NCI-H82 treated with DMSO at 0.1 percent for 48 hours (cell line): ENCODE measurements at regions not wholly inside any gene's neighbourhood (a gene's known extent, or its start where the extent isn't known, plus 50 kb on each side); places are given as distances from the start of the nearest gene placed in this dataset.
"Not testable (repeated sequence)": the region's sequence is repeated elsewhere in the genome, so short reads cannot be mapped to it uniquely, and the experiment has no call there.

ENCODE experiments used
- DNase-seq: peaks from one replicate; lab custom pipeline; 2025; ENCODE audit not compliant: unreplicated experiment; lab: John Stamatoyannopoulos, UW

DNA sequence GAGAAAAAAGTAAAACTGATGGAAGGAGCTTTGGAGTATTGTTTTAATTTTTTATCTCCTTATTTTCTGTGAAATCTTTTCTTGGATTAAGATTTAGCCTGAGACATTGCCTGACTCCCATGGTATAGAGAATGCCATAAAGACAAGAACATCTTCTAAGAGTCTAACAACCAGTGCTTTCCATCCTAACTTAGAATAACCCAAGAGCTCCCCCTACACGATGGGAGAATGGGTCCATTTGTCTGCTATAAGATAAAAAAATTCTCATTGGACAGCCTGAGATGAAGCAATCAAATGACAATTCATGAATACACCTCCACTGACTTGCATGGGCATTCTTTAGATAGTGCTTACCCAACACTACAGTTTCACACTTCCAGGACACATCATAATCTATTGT lies 478.1 kb downstream of the TTLL7 start:
- DNase-seq: no peak

DNA sequence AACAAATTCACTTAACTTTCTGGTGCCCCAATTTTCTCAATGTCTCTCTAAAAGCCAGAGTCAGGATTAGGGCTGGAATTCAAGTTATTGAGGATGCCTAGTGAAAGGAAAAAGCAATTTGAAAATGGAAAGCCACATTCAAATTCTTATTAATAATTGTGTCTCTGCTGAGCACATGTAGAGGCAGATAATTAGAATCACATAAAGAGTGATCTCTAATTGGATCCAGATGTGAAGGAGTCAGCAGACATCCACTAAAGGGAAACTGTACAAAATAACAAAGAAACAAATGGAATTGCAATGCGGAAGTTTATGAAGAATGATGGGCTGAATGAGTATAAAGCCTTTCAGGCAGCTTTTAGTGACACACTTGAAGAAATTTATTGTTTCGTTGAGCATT lies 482.6 kb downstream of the TTLL7 start:
- DNase-seq: no peak

DNA sequence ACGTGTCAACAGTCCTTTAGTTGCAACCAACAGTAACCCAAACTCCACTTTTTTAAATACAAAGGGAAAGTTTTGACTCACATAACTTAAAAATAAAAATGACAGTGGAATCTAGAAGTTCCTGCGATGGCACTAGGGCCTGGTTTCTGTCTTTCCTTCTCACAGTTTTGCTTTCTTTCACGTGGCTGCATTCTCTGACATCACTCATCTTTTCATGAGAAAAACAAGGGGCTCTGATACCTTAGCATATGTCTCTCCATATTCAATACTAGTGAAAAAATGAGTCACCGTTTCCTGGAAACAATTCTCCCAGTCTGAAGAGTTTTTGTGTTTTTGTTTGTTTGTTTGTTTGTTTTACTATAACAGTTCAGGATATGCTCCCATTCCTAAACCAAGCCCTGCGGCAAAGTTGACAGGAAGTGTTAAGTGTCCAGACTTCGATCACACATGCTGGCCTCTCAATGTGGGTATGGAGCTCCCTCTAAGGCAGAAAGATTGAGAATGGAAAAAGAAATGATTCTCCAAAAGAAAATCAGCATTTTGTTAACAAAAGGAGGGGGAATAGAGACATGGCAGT lies 483.3 kb downstream of the TTLL7 start:
- DNase-seq: no peak

DNA sequence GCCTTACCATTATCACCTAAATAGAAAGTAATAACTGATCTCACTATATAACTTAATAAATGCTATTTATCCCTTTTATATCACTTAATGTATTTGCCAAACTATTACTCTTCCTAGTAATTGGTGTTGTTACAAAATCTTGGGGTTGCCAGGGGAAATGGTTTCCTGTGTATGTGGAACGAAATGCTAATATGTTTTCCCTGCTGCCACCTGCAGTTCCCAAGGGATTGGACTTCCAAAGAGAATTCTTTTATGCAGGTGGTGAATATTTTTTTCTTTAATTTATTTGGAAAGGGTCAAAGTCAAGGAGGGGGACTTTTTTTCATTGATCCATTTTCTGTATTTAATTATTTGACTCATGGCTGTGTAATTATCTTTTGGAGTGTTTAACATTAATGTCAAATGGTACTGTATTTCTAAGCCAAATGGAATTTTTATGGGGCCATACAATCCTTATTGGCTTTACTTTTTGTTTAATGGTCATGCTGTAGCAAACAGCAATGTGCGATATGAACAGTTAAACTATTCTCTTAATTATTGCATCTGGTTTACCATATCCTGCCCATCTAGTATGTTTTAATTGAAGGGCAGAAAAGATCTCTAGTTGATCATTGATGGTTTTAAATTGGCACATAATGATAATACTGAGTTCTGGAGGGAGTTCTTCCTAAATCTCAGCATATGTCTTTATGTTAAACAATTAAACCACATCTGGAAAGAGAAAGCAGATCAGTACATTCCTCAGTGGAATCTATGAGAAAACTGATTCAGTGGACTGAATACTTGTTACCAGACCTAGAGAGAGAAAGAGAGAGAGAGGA lies 486.3 kb downstream of the TTLL7 start:
- DNase-seq: no peak

DNA sequence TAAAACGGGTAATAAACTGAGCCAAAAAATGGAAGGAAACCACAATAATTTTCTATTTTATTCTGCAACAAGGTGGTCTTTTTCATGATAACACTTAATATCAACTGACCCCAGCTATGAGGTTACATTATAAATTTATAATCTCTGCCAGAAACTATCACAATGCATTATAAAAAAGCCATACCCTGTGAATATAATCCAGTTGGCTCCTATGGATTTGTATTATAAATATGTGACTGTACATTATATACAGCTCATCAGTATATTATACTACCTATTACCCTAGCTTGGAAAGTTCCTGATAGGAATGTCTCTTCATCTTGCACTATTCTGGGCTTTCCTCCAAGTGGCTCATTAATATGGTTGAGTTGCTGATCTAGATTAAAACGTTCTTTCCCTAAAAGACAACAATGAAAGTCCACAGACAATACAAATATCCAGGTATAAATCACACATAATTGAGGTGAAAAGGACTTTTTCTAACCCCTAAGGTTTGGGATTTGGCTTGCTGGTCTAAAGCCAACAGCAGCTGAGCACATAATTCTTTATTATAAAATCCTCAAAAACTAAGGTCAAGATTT lies 487.7 kb downstream of the TTLL7 start:
- DNase-seq: no peak

DNA sequence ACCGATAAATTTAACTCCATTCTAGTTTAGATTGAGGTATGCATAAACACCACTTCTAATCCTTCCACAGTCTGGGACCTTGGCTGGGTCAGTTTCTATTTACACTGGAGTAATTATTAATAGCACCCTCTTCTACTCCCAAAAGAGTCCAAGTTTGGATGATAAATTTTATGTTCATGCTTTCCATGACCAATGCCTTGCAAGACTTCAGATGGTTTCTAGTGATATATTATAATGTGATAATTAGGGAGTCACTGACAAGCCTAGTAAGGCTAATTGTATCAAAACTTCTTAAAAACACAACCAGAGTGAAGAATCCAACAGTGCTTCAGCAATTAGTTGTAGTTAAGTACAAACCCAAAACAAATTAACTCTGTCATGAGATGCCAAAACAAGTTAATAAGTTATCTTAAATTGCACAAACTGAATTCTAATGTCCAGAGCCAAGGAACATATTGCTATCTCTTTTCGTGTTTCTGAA lies 489.6 kb downstream of the TTLL7 start:
- DNase-seq: no peak

DNA sequence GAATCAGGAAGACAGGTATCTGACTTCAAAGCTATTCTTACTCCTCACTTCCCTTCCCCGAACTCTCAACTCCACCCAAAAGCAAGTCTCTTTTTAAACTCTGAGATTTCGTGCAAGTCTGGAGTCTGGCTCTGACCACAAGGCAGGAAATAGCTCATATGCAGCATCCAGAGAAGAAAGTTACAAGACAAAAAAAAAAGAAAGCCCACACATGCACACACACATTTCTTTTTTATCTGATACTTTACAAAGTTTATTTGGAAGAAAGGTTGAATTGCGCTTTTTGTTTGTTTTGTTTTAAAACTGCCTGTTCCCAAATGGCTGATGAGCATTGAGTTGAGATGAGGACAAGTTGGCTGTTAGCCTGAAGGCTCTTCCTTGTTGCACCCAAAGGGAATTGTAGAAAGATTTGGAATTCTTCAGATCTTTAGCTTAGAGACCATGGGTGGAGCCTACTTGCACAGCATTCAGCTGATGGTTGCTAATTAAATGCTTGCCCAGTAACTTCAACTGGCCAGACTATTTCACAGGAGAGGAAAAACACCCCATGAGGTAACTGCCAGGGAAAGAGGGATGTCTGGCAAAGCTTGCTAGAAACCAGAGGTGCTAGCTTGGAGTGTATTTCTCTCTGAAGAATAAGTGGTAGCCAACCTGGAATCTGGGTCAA lies 490.3 kb downstream of the TTLL7 start:
- DNase-seq: no peak

DNA sequence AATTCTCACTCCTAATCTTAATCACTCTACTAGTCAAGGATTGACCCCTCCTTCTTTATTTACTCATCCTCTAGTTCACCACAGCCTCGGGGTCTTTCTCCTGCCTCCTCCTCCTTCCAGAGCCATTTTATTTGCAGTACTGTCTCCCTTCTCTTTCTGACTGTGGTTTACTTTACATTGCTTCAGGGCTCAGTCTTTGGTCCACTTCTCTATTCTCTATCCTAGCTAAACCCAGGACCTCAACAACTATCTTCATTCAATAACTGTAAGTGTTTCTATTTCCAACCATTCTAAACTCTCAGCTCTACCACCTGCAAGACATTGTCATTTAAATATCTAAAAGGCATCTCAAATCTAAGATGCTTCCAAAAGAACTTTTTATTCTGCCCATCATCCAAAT lies 493.8 kb downstream of the TTLL7 start:
- DNase-seq: no peak

DNA sequence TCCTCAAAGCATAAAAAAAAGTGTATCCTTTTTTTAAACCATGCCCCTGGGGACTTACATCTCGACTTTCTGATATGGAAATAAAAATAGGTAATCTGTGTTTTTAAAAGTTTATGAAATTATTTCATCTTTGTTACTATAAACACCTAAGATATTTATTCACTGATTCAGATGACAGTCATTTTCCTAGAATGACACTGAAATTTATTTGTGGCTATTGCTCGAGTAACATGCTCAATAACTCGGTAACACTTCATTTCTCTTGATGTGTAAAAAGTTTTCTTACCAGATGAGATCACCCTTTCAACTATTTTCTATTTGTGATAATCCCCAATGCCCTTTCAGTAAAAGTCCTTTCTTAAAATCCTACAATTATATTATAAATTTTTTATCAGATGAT lies 495.8 kb downstream of the TTLL7 start:
- DNase-seq: no peak

DNA sequence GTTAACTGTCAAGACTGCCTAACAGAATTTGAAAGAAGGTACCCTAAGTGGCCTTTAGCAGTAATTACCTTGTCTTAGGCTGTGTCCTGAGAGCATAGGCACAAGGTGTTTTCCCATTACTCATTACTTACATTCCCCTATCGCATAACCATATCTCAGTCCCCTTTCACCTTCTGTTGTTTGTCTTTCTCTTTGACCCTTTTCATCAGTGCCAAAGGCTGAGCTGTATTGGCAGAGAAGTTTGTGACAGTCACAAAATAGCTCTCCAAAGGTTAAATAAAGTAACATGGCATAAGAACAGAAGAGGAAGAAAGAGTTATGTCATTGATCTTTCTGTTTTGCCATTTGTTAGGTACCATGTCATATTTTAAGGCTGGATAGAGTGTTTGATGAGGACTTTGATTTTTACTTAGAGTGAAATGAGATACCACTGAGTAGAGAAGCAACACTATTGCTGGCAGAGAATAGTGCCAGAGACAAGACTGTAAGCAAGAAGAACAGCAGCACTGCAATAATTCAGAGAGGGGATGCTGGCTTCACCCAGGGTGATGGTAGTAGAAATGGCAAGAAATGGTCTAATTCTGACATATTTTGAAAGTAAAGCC lies 497.8 kb downstream of the TTLL7 start:
- no peak for DNase-seq

DNA sequence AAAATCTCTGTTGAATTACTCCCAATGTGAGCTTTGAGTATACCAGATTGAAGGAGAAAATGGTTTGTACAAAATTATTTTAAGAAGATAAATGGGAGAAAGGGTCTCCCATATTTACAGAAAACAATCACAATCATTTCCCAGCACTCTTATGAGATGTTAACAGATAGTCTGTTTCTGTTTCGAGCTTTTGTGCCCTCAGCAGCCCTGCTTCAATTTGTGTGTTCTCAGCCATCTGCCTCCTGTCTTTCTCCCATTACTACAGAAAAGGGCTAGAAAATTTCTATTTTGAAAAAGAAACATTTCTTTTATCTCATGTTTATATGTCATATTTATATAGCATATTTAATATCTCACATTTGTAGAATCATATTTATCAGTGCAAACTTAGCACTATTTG lies 498.4 kb downstream of the TTLL7 start:
- DNase-seq: no peak

DNA sequence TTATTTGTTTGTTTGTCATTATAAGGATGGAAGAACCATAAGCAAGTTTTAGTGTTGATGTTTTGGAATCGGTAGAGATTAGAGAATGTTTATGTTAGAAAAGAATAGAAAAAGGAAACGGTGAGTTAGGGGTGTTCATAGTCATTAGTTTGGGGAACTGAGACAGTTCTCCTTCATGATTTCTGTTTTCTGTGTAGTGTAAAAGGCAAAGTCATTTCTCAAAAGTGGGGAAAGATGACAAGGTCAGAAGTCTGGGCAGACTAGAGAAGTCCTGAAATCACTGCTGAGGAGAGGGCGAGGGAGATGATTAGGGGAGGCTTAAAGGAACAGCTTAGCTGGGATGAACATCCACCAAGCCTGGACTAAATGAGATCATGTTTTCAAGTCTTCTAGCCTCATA lies 498.9 kb downstream of the TTLL7 start:
- DNase-seq: peak; percentile 64

DNA sequence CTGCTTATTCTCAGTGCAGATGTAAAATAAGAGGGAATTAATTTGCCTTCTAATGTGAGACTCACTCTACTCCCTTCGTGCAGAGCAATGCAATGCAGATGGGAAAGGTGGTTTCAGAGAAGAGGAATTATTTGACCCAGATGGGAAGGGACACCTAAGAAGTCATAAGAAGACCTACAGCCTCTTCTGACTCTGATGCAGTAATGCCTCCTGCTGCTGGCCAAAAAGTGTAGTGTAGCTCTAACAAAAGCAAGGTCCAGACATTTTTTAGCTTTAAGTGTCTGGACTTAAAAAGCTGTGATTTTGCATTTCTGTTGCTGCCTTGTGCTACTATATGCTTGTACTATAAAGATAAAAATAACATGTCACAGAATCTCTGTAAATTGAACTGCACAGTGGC lies 501.4 kb downstream of the TTLL7 start:
- DNase-seq: no peak

DNA sequence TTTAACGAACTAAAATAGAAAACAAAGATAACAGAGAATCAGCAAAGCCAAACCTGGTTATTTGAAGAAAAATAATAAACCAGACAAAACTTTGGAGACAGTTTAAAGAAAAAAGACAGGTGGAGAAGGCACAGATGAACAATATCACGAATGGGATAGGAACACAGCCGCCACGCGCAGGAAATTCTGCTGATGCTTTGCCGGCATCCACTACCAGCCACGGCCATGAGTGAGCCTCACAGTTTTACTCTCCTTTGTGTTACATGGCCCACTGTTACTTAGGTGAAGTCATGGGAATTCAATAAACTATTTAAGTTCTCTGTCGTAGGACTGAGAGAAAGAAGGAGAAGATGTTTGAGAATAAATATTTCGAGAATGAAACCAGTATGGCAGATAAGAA lies 503.4 kb downstream of the TTLL7 start:
- DNase-seq: no peak

DNA sequence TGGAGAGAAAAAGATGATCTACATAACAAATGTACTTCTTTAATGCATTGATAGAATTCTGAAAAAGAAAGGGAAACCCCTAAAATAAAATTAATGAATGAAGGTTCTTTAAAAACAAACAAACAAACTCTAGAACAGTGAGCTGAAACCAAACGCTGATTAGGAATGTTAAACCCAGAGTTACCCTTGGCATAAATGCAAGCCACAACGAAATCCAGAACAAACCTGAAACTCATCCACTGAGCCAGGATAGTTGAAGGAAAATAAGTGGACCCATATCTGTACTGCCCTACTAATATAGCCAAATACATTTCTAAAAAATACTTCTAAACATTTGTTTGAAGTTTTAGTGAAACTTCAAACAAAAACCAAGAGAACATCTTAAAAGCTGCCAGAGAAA lies 505.3 kb downstream of the TTLL7 start:
- no peak for DNase-seq

DNA sequence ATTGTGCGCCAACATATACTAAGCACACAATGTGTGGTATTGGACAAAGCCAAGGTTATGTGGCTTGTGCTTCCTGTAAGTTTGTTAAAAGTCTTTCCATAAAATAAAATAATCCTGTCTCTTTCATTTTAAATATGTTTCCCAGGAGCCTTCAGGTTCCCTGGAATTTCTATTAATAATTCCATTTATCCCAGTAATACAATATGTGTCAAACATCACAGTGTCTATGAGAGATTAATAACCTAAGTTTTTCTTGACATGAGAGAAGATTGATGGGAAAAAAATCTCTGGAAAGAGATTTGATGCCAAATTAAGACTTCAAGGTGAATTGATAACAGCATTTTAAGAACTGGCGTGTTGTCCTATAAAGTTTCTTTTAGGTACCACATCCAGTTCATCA lies 507.0 kb downstream of the TTLL7 start:
- DNase-seq: no peak

DNA sequence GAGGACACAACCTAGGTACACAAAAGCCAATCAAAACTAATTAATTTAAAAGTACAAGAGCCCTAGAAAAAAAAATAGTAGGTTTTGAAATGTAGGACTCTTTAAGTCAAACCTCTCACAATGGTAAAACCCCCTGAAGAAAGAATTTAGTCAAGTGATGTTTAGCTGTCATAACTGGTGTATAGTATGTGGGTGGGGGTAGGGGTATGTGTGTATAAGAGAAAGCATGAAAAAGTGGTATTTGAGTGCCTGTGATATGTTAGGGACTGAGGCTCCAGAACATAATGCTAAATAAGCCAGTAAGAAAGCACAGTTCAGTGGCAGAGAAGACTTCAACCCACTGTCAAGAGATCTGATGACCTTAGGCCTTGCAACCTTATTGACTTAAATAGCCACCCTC lies 507.9 kb downstream of the TTLL7 start:
- DNase-seq: no peak

DNA sequence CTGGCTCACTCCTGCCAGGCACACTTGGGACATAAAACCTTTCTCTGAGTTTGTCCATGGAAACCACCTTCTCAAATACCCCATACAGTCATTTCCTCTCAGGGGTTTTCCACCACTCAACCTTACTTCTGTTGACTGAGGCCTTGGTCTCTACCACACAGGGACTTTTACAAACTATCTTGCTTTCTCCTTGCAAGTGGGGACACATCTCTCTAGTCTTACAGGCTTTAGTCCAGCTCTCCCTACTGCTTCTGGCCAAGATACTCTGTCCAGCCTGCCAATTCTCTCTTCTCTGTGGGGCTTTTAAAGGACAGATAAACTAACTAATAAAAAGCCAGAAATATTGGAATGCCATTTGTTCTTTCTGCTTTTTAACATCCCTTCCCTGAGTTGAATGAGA lies 510.8 kb downstream of the TTLL7 start:
- DNase-seq: not testable (repeated sequence)

DNA sequence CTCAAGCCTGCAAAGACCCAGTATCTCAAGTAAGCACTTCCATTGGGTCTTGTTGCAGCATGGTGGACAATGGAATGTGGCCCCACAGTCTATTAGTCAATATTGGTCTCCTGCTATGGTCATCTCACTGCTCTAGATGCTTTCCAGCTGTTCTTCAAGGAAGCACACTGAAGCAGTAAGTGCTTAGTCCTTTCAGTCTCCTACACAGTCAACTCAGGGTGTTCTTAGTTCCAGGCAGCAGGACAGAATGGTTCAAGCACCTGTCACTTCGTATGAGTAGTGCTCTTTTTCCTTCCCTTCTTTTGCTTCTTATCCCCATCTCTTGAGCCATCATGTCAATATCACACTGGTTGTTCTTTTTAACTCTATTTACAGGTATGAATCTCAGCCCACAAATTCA lies 511.5 kb downstream of the TTLL7 start:
- not testable (repeated sequence) for DNase-seq

DNA sequence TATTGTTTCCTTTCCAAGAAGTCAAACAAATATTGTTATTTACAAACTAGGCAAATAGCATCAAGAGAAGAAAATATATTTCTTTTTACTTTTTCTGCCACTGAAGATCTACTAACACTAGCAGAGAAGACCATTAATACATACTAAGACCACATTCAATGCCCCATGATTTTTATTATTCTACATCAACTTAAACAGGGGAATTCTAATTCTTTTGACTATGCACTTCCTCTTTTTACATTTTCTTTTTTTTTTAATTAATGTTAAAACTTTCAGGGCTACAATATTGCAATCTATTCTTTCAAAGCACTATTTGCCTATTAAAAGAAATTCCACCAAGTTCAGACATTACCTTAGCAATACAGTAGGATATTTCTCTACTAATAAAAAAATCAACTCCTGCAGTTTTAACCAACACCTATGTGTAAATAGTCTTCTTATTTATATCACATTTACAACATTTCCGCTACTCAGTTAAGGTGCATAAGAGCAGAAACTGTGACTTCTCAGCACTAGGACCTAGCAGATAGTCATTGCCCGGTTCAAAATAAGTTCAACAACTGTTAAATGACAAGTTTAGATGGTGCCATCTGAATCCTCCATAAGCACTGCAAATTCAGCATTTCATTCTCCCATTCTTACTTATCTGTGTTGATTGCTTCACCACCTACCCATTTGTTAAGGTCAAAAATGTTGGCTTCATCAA lies 513.5 kb downstream of the TTLL7 start:
- DNase-seq: not testable (repeated sequence)

DNA sequence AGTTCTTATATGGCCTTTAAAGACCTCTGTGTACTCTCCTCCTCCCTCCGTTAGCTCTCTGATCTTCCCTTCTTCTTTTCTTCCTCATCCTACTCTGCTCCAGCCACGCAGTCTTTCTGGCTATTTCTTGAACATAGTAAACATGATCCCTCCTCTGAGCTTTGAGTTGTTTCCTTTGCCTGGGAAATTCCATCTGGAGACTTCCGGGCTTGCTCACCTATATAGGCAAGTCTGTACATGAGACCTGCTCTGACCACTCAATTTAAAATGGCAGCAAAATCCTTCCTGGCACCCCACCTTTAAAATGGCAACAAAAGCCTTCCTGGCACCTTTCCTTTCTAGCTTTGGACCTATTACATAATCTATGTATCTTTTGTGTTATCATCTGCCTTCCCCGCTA lies 517.6 kb downstream of the TTLL7 start:
- not testable (repeated sequence) for DNase-seq
